SJCRH30 (cell line): ENCODE measurements at regions not wholly inside any gene's neighbourhood (a gene's known extent, or its start where the extent isn't known, plus 50 kb on each side); places are given as distances from the start of the nearest gene placed in this dataset.

ENCODE experiments used
- DNase-seq, 2 experiments: peaks; one replicate each; pipeline ENCODE4 v3.0.0-alpha.2; 2015 to 2020
- H3K27ac ChIP-seq: fragments of 250-450 bp; sonication (Bioruptor Pico); 2 replicates; pipeline ENCODE4 v1.5.1; 2020; ENCODE audit warnings: mild to moderate bottlenecking, moderate library complexity
- H3K27me3 ChIP-seq: fragments of 250-450 bp; sonication (Bioruptor Pico); 2 replicates; pipeline ENCODE4 v1.5.1; 2020; ENCODE audit warnings: mild to moderate bottlenecking, moderate library complexity
- H3K36me3 ChIP-seq: fragments of 250-450 bp; sonication (Bioruptor Pico); 2 replicates; pipeline ENCODE4 v1.5.1; 2020; ENCODE audit warnings: mild to moderate bottlenecking, moderate library complexity
- H3K4me1 ChIP-seq: fragments of 250-450 bp; sonication (Bioruptor Pico); 2 replicates; pipeline ENCODE4 v1.5.1; 2020; ENCODE audit warnings: mild to moderate bottlenecking, moderate library complexity
- H3K4me3 ChIP-seq: fragments of 250-450 bp; sonication (Bioruptor Pico); 2 replicates; pipeline ENCODE4 v1.5.1; 2020; ENCODE audit warnings: mild to moderate bottlenecking, moderate library complexity
- H3K9me3 ChIP-seq: fragments of 250-450 bp; sonication (Bioruptor Pico); replicated peaks from 2 replicates; pipeline ENCODE4 v1.5.1; 2020; ENCODE audit warnings: mild to moderate bottlenecking, moderate library complexity

DNA sequence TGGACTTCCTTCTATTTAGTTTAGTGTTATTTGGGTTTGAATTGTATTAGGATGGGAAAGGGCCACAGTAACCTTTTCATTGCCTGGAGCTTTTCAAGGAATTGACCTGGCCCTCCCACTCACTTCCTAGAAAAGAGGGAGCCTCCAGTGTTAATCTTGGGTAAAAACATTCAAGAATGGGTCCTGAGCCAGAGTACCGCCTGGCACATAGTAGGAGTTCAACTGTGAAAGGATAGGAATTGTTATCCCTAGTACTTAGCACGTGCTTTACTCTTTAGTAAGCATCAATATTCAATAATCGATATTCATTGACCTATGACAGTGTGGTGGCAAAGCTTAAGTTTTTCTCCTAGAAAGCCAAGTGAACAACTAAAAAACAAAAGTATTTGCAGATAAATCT lies 179.9 kb downstream of the IRS1 start:
- no peaks in the 10 kb centered on the region for H3K27me3 ChIP-seq
- DNase-seq = no peak

GRCh38 chr2:226618875-226619605 lies 180.6 kb downstream of the IRS1 start:
- H3K4me3 ChIP-seq = no peak overlapping the region
- DNase-seq = peak in 1 of 2 experiments; percentile 77
- no peak overlapping the region for H3K27ac ChIP-seq
- no peaks in the 10 kb centered on the region for H3K36me3 ChIP-seq
- no peaks in the 10 kb centered on the region for H3K9me3 ChIP-seq
- no peaks in the 10 kb centered on the region for H3K27me3 ChIP-seq
- peaks cover 24% of the 10 kb centered on the region for H3K4me1 ChIP-seq

More for the DNA sequence above, 179.9 kb downstream of the IRS1 start:
- no peak overlapping the region for H3K4me3 ChIP-seq
- no peaks in the 10 kb centered on the region for H3K36me3 ChIP-seq
- no peaks in the 10 kb centered on the region for H3K9me3 ChIP-seq
- no peak overlapping the region for H3K27ac ChIP-seq
- peaks cover 28% of the 10 kb centered on the region for H3K4me1 ChIP-seq

- Histone ChIP-seq H3K4me3 (no peak overlapping the region), H3K36me3 (no peaks in the 10 kb centered on the region), H3K27ac (no peak overlapping the region), H3K4me1 (peaks cover 19% of the 10 kb centered on the region), H3K9me3 (no peaks in the 10 kb centered on the region), H3K27me3 (no peaks in the 10 kb centered on the region)
- DNase-seq = no peak
Measured at GRCh38 chr2:226618544-226618874, 181.1 kb downstream of the IRS1 start.

- no peak overlapping the region for H3K4me3 ChIP-seq
Measured at GRCh38 chr2:226615891-226616290, 183.7 kb downstream of the IRS1 start.

DNA sequence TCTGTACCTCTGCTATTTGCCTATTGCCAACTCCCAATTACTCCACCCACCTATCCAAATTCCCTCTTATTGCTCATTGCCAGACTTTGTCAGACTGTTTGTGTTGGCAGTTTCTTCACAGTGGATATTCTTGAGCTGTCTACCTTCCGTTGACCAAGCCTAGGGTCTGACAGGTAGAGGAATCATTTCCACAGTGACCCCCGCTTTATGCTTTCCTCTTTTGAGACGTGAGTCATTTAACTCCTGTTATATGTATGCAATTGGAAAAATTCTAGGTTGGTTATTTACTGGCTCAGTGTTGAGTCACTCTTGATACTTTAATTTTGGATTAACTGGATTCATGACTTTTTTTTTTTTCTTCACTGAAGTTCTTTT lies 187.7 kb downstream of the IRS1 start:
- DNase-seq = no peak
- H3K4me1 ChIP-seq = peaks cover 13% of the 10 kb centered on the region
- no peaks in the 10 kb centered on the region for H3K36me3 ChIP-seq
- H3K4me3 ChIP-seq = no peak overlapping the region
- no peaks in the 10 kb centered on the region for H3K27me3 ChIP-seq
- no peaks in the 10 kb centered on the region for H3K9me3 ChIP-seq
- H3K27ac ChIP-seq = no peak overlapping the region

More at GRCh38 chr2:226615891-226616290, 183.7 kb downstream of the IRS1 start:
- DNase-seq = no peak
- Histone ChIP-seq H3K27me3 (no peaks in the 10 kb centered on the region), H3K27ac (no peak overlapping the region), H3K36me3 (no peaks in the 10 kb centered on the region), H3K9me3 (no peaks in the 10 kb centered on the region), H3K4me1 (peaks cover 10% of the 10 kb centered on the region)

GRCh38 chr2:226611196-226611943 lies 188.2 kb downstream of the IRS1 start:
- no peak for DNase-seq
- no peak overlapping the region for H3K27ac ChIP-seq
- H3K27me3 ChIP-seq = no peaks in the 10 kb centered on the region
- peaks cover 13% of the 10 kb centered on the region for H3K4me1 ChIP-seq
- H3K4me3 ChIP-seq = no peak overlapping the region
- H3K9me3 ChIP-seq = no peaks in the 10 kb centered on the region
- H3K36me3 ChIP-seq = no peaks in the 10 kb centered on the region

GRCh38 chr2:226609366-226609765 lies 190.3 kb downstream of the IRS1 start:
- H3K4me3 ChIP-seq = no peak overlapping the region
- H3K27me3 ChIP-seq = no peaks in the 10 kb centered on the region
- H3K27ac ChIP-seq = no peak overlapping the region
- H3K9me3 ChIP-seq = no peaks in the 10 kb centered on the region
- no peaks in the 10 kb centered on the region for H3K36me3 ChIP-seq
- peak; percentile 71 to 78 for DNase-seq
- peaks cover 23% of the 10 kb centered on the region for H3K4me1 ChIP-seq

DNA sequence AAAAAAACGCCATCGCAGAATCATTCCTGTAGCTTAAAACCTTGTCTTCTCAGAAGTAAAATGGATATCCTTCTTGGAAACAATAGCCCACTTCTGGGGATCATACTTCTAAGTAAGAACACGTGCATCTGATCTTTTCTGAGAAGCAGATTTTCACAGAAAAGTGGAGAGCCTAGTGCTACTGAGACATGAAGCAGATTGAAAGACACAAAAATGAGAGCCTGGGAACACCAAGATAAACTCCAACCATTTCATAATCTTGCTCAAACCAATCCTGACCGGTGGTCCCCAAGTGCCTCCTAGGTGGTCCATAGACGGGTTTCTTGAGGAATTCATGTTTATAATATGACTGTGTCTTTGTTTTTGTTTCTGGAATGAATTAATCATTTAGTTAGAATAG lies 191.2 kb downstream of the IRS1 start:
- no peaks in the 10 kb centered on the region for H3K9me3 ChIP-seq
- no peak overlapping the region for H3K4me3 ChIP-seq
- H3K27me3 ChIP-seq = no peaks in the 10 kb centered on the region
- H3K4me1 ChIP-seq = peaks cover 23% of the 10 kb centered on the region
- no peak for DNase-seq
- H3K27ac ChIP-seq = no peak overlapping the region
- no peaks in the 10 kb centered on the region for H3K36me3 ChIP-seq

- Histone ChIP-seq H3K27me3 (no peaks in the 10 kb centered on the region), H3K4me3 (no peak overlapping the region), H3K4me1 (peaks cover 23% of the 10 kb centered on the region), H3K36me3 (no peaks in the 10 kb centered on the region), H3K27ac (no peak overlapping the region), H3K9me3 (no peaks in the 10 kb centered on the region)
- DNase-seq = no peak
Measured at GRCh38 chr2:226607379-226607778, 192.2 kb downstream of the IRS1 start.

DNA sequence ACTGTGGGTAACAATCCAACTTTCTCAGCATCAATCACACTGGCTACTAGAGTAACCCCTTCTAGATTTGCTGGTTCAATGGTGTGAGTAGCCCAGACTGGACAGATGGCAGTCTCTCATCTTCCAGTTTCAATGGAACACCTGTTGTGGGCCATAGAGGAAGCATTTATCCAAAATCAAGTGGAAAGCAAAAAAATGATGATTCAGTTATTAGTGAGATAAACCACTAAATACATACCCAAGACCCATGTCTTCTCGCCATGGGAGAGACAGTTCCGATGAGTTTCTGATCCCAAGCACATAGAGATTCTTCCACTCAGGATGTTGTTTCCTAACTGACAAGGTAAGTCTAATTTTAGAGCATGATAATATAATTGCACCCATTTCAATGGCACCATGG lies 194.0 kb downstream of the IRS1 start:
- Histone ChIP-seq H3K4me1 (peaks cover 23% of the 10 kb centered on the region), H3K4me3 (no peak overlapping the region), H3K36me3 (no peaks in the 10 kb centered on the region), H3K9me3 (no peaks in the 10 kb centered on the region), H3K27ac (no peak overlapping the region), H3K27me3 (no peaks in the 10 kb centered on the region)
- DNase-seq = peak in 1 of 2 experiments; percentile 26

DNA sequence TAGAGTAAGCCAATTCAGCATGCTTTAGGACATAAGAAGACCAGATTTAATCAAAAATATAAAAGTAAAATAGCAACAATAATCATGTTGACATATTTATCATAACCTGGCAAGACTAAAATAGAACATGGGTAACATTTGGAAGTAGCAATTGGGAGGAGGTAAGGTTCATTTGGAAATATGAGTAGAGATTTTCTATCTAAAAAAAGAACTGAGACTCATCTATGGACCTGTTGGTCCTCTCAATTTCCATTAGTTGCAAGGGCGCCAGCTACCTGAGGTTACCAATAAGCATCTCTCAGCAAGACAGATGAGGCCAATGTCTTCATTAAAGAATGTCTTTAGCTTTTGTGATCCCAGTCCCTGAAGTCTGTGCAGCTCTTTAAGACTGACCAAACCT lies 196.0 kb downstream of the IRS1 start:
- DNase-seq = no peak
- Histone ChIP-seq H3K27ac (no peak overlapping the region), H3K4me1 (peaks cover 12% of the 10 kb centered on the region), H3K9me3 (no peaks in the 10 kb centered on the region), H3K27me3 (no peaks in the 10 kb centered on the region), H3K4me3 (no peak overlapping the region), H3K36me3 (no peaks in the 10 kb centered on the region)

- DNase-seq = no peak
- Histone ChIP-seq H3K4me1 (peaks cover 10% of the 10 kb centered on the region), H3K27ac (no peak overlapping the region), H3K9me3 (0 out of 2 replicates have a peak, but pooled peaks cover 2% of the 10 kb centered on the region), H3K4me3 (no peak overlapping the region), H3K27me3 (no peaks in the 10 kb centered on the region), H3K36me3 (no peaks in the 10 kb centered on the region)
Measured at GRCh38 chr2:226601881-226602662, 197.5 kb downstream of the IRS1 start.

- 0 out of 2 replicates have a peak, but pooled peaks cover 2% of the 10 kb centered on the region for H3K9me3 ChIP-seq
- H3K27me3 ChIP-seq = no peaks in the 10 kb centered on the region
- peaks cover 9% of the 10 kb centered on the region for H3K4me1 ChIP-seq
- no peak overlapping the region for H3K4me3 ChIP-seq
- no peak overlapping the region for H3K27ac ChIP-seq
- no peak for DNase-seq
- no peaks in the 10 kb centered on the region for H3K36me3 ChIP-seq
Measured at GRCh38 chr2:226600802-226601201, 198.8 kb downstream of the IRS1 start.

GRCh38 chr2:226600184-226600583 lies 199.4 kb downstream of the IRS1 start:
- no peak overlapping the region for H3K27ac ChIP-seq
- H3K9me3 ChIP-seq = 0 out of 2 replicates have a peak, but pooled peaks cover 5% of the 10 kb centered on the region
- no peak for DNase-seq
- H3K4me3 ChIP-seq = no peak overlapping the region
- H3K36me3 ChIP-seq = no peaks in the 10 kb centered on the region
- no peaks in the 10 kb centered on the region for H3K27me3 ChIP-seq
- H3K4me1 ChIP-seq = peaks cover 3% of the 10 kb centered on the region; the same call in 1 of the 2 replicates

GRCh38 chr2:226589043-226589442 lies 210.6 kb downstream of the IRS1 start:
- DNase-seq = no peak

More at GRCh38 chr2:226589043-226589442, 210.6 kb downstream of the IRS1 start:
- Histone ChIP-seq H3K9me3 (peaks cover 25% of the 10 kb centered on the region), H3K27ac (no peak overlapping the region), H3K4me3 (no peak overlapping the region), H3K4me1 (peaks cover under 1% of the 10 kb centered on the region), H3K27me3 (no peaks in the 10 kb centered on the region), H3K36me3 (no peaks in the 10 kb centered on the region)
